Keratinocyte (primary cell): ENCODE measurements at regions not wholly inside any gene's neighbourhood (a gene's known extent, or its start where the extent isn't known, plus 50 kb on each side); places are given as distances from the start of the nearest gene placed in this dataset.

Experiments used
- DNase-seq: peaks from one replicate; pipeline ENCODE4 v3.0.0-alpha.2; 2011; ENCODE audit warnings: low read depth, missing footprints, low spot score
- FAIRE-seq: peaks from 2 replicates; lab custom pipeline; 2011; peaks lifted over from hg19 to GRCh38; lab: Jason Lieb, UNC
- H2AFZ ChIP-seq: 2 replicates; pipeline ENCODE4 v1.6.0; 2012; ENCODE audit warnings: low read length, control low read depth, inconsistent platforms; ENCODE audit not compliant: control insufficient read depth
- H3K27ac ChIP-seq: 2 replicates; pipeline ENCODE4 v1.5.1; 2011; ENCODE audit warnings: low read length; ENCODE audit not compliant: control insufficient read depth, insufficient read depth
- H3K27me3 ChIP-seq: 3 replicates; pipeline ENCODE4 v1.6.0; 2011; ENCODE audit warnings: low read length; ENCODE audit not compliant: control insufficient read depth, insufficient read depth; ENCODE audit errors: extremely low read depth
- H3K36me3 ChIP-seq, 2 experiments: 2 replicates in 1 of 2; 3 replicates in 1 of 2; pipeline ENCODE4 v1.5.1; 2011; ENCODE audit warnings: low read length in 2 of 2, mild to moderate bottlenecking in 1 of 2; ENCODE audit not compliant: control insufficient read depth in 2 of 2, insufficient read depth in 2 of 2; ENCODE audit errors: extremely low read depth in 1 of 2
- H3K4me1 ChIP-seq: 3 replicates; pipeline ENCODE4 v1.5.1; 2011; ENCODE audit warnings: low read length; ENCODE audit not compliant: control insufficient read depth, insufficient read depth; ENCODE audit errors: extremely low read depth
- H3K4me2 ChIP-seq: 3 replicates; pipeline ENCODE4 v1.6.0; 2011; ENCODE audit warnings: low read depth, low read length; ENCODE audit not compliant: control insufficient read depth, insufficient read depth; ENCODE audit errors: extremely low read depth
- H3K4me3 ChIP-seq, 3 experiments: fragments of 200-600 bp in 1 of 3; sonication (generic) in 1 of 3; 2 replicates in 2 of 3; 3 replicates in 1 of 3; pipeline ENCODE4 v1.5.1; 2011 to 2016; ENCODE audit warnings: low read length in 3 of 3, mild to moderate bottlenecking in 3 of 3, control low read depth in 2 of 3, inconsistent platforms in 1 of 3, low read depth in 1 of 3, mixed read lengths in 1 of 3, mixed run types in 1 of 3, moderate library complexity in 1 of 3; ENCODE audit not compliant: control insufficient read depth in 2 of 3, insufficient read depth in 2 of 3; ENCODE audit errors: extremely low read depth in 1 of 3
- H3K79me2 ChIP-seq: 2 replicates; pipeline ENCODE4 v1.6.0; 2012; ENCODE audit warnings: low read length; ENCODE audit not compliant: control insufficient read depth, insufficient read depth
- H3K9ac ChIP-seq: 3 replicates; pipeline ENCODE4 v1.6.0; 2011; ENCODE audit warnings: low read length; ENCODE audit not compliant: control insufficient read depth, insufficient read depth; ENCODE audit errors: extremely low read depth
- H3K9me1 ChIP-seq: 3 replicates; pipeline ENCODE4 v1.6.0; 2011; ENCODE audit warnings: low read length; ENCODE audit not compliant: control insufficient read depth, insufficient read depth; ENCODE audit errors: extremely low read depth
- H3K9me3 ChIP-seq: 2 replicates; pipeline ENCODE4 v1.5.1; 2012; ENCODE audit warnings: low read depth, low read length; ENCODE audit not compliant: control insufficient read depth
- H4K20me1 ChIP-seq: 3 replicates; pipeline ENCODE4 v1.6.0; 2011; ENCODE audit warnings: low read length; ENCODE audit not compliant: control insufficient read depth, insufficient read depth; ENCODE audit errors: extremely low read depth
- CTCF ChIP-seq, 3 experiments: IDR thresholded peaks in 1 of 3; conservative IDR thresholded peaks in 1 of 3; optimal IDR thresholded peaks in 1 of 3; 2 replicates in 2 of 3; 3 replicates in 1 of 3; pipeline versions ENCODE3 to v1.5.1; 2011; ENCODE audit warnings: low read length in 3 of 3, mild to moderate bottlenecking in 3 of 3, moderate library complexity in 2 of 3, control low read depth in 1 of 3, inconsistent platforms in 1 of 3; ENCODE audit not compliant: insufficient read depth in 2 of 3; ENCODE audit errors: extremely low read depth in 1 of 3
- EZH2 ChIP-seq: IDR thresholded peaks from one replicate; pipeline ENCODE4 v1.6.1; 2012; ENCODE audit warnings: inconsistent platforms, mild to moderate bottlenecking, low read length, moderate library complexity
- dilution Hi-C: fragments of 300-500 bp; cut with MboI; formaldehyde crosslinking; loops from one replicate; pipeline ENCODE4 v1.7.0; 2020; ENCODE audit warnings: low sequenced_read_pairs; ENCODE audit not compliant: extremely low pct_ligation_motif_present

GRCh38 chr21:16538936-16539440, 809.2 kb downstream of the USP25 start:
- Histone ChIP-seq H3K27me3 (no peaks in the 10 kb centered on the region), H3K4me1 (peaks cover 14% of the 10 kb centered on the region), H3K4me2 (no peak overlapping the region), H3K4me3 (no peak overlapping the region), H3K36me3 (no peaks in the 10 kb centered on the region), H3K9me1 (no peaks in the 10 kb centered on the region), H2AFZ (no peak overlapping the region), H3K79me2 (no peaks in the 10 kb centered on the region), H3K27ac (no peak overlapping the region), H3K9ac (no peak overlapping the region), H3K9me3 (no peaks in the 10 kb centered on the region), H4K20me1 (no peaks in the 10 kb centered on the region)
- TF ChIP-seq CTCF (optimal IDR thresholded peaks at IDR 0.05 in 1 of 3, IDR thresholded peaks at IDR 0.05 in 1 of 3, conservative IDR thresholded peaks at IDR 0.05 in 1 of 3; ENCODE audit: extremely low read depth in 1 of 3, insufficient read depth in 2 of 3, low read length in 3 of 3) (no peak), EZH2 (no peak)
- FAIRE-seq (no peak), DNase-seq (no peak)
- dilution Hi-C loops, result no loop called here

- no peak overlapping the region for H3K9ac ChIP-seq
- dilution Hi-C loops, result no loop called here
- H3K79me2 ChIP-seq, result no peaks in the 10 kb centered on the region
- H3K4me3 ChIP-seq, result no peak overlapping the region
- H3K27ac ChIP-seq, result no peak overlapping the region
- DNase-seq (no peak), FAIRE-seq (no peak)
- no peaks in the 10 kb centered on the region for H3K36me3 ChIP-seq
- TF ChIP-seq EZH2 (no peak), CTCF (optimal IDR thresholded peaks at IDR 0.05 in 1 of 3, IDR thresholded peaks at IDR 0.05 in 1 of 3, conservative IDR thresholded peaks at IDR 0.05 in 1 of 3; ENCODE audit: extremely low read depth in 1 of 3, insufficient read depth in 2 of 3, low read length in 3 of 3) (no peak)
- no peaks in the 10 kb centered on the region for H3K9me1 ChIP-seq
- no peaks in the 10 kb centered on the region for H3K27me3 ChIP-seq
- no peaks in the 10 kb centered on the region for H3K9me3 ChIP-seq
- no peaks in the 10 kb centered on the region for H4K20me1 ChIP-seq
- no peak overlapping the region for H2AFZ ChIP-seq
- peaks cover 8% of the 10 kb centered on the region for H3K4me1 ChIP-seq
- H3K4me2 ChIP-seq, result no peak overlapping the region
Observed at GRCh38 chr21:16540966-16541727, 811.4 kb downstream of the USP25 start.
